HepG2 (cell line): ENCODE measurements at regions not wholly inside any gene's neighbourhood (a gene's known extent, or its start where the extent isn't known, plus 50 kb on each side); places are given as distances from the start of the nearest gene placed in this dataset.

Experiments used
- ATF1 ChIP-seq: IDR thresholded peaks from 2 replicates; pipeline ENCODE4 v1.6.1; 2016; ENCODE audit warnings: mild to moderate bottlenecking, control low read depth
- FOSL2 ChIP-seq: sonication (generic); formaldehyde crosslinking; IDR thresholded peaks from 2 replicates; pipeline ENCODE4 v1.4.0; 2020; ENCODE audit warnings: missing genetic modification reagents
- KDM1A ChIP-seq: IDR thresholded peaks from 2 replicates; pipeline ENCODE4 v1.6.1; 2016; ENCODE audit warnings: missing compliant biosample characterization
- RCOR2 ChIP-seq: IDR thresholded peaks from 2 replicates; pipeline ENCODE4 v1.6.1; 2016; ENCODE audit warnings: missing biosample characterization, missing genetic modification reagents
- SALL2 ChIP-seq: sonication (generic); formaldehyde crosslinking; IDR thresholded peaks from 2 replicates; pipeline ENCODE4 v1.8.1; 2023; ENCODE audit warnings: mild to moderate bottlenecking, missing genetic modification reagents, inconsistent platforms
- SSRP1 ChIP-seq: IDR thresholded peaks from 2 replicates; pipeline ENCODE4 v1.6.1; 2016; ENCODE audit warnings: control low read depth
- ZBTB21 ChIP-seq: sonication (generic); formaldehyde crosslinking; IDR thresholded peaks from 2 replicates; pipeline ENCODE4 v1.4.0; 2020; ENCODE audit warnings: missing genetic modification reagents
- ZFAT ChIP-seq: sonication (generic); formaldehyde crosslinking; conservative IDR thresholded peaks from 2 replicates; pipeline ENCODE4 v1.8.1; 2023; ENCODE audit warnings: missing genetic modification reagents, inconsistent platforms
- ZNF329 ChIP-seq: sonication (generic); formaldehyde crosslinking; IDR thresholded peaks from 2 replicates; pipeline ENCODE4 v1.9.0; 2021; ENCODE audit warnings: low read depth, mild to moderate bottlenecking, missing genetic modification reagents
- ZNF335 ChIP-seq: sonication (generic); formaldehyde crosslinking; IDR thresholded peaks from 2 replicates; pipeline ENCODE4 v1.4.0; 2020; ENCODE audit warnings: missing genetic modification reagents
- ZNF337 ChIP-seq: sonication (generic); formaldehyde crosslinking; IDR thresholded peaks from 2 replicates; pipeline ENCODE4 v1.5.1; 2020; ENCODE audit warnings: missing genetic modification reagents, low read depth, mild to moderate bottlenecking, borderline replicate concordance
- ZNF605 ChIP-seq: sonication (generic); formaldehyde crosslinking; IDR thresholded peaks from 2 replicates; pipeline ENCODE4 v1.8.0; 2022; ENCODE audit warnings: mild to moderate bottlenecking, missing genetic modification reagents
- ZNF850 ChIP-seq: sonication (generic); formaldehyde crosslinking; conservative IDR thresholded peaks from 2 replicates; pipeline ENCODE4 v1.9.0; 2021; ENCODE audit warnings: mild to moderate bottlenecking, missing genetic modification reagents
- TF ChIP-seq, protein P1 (sequence below), 2 experiments: fragments of 450-650 bp in 1 of 2; sonication (generic) in 1 of 2; formaldehyde crosslinking in 1 of 2; IDR thresholded peaks; 2 replicates each; pipeline versions ENCODE4 v1.6.1 to v1.8.0; 2016 to 2022; ENCODE audit warnings: antibody characterized with exemption in 1 of 2, mild to moderate bottlenecking in 1 of 2, missing genetic modification reagents in 1 of 2
- TF ChIP-seq, protein P2 (sequence below): fragments of 450-650 bp; IDR thresholded peaks from 2 replicates; pipeline ENCODE4 v1.6.1; 2017

DNA sequence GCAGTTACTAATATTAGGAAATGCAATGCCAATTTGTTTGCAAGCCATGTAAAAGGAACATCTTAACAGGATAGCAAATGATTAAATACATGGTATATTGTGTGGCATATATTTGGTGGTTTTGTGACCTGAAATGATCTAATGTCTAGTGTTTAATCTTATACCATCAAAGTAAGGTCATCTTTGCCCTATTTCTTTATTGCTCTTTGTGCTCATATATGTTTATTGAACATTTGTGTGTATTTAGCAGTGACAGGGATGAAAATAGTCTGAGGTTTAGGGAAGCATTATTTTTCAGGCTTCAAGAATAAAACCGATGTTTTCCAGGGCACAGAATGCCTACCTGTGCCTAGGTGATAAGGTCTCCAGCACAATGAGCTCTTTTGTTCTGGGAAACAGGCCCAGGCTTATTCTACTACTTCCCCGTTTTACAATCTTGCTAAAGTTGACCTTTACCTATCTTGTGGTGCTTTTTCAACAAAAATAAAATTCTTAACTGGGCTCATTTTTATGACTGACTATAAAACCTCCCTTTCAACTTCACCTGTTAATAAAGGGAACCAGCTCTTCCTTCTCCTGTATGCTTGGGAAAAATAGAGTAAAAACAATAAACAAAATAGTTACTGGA lies 105.6 kb upstream of the ANKH start (continued):
- TF ChIP-seq, protein P1, sequence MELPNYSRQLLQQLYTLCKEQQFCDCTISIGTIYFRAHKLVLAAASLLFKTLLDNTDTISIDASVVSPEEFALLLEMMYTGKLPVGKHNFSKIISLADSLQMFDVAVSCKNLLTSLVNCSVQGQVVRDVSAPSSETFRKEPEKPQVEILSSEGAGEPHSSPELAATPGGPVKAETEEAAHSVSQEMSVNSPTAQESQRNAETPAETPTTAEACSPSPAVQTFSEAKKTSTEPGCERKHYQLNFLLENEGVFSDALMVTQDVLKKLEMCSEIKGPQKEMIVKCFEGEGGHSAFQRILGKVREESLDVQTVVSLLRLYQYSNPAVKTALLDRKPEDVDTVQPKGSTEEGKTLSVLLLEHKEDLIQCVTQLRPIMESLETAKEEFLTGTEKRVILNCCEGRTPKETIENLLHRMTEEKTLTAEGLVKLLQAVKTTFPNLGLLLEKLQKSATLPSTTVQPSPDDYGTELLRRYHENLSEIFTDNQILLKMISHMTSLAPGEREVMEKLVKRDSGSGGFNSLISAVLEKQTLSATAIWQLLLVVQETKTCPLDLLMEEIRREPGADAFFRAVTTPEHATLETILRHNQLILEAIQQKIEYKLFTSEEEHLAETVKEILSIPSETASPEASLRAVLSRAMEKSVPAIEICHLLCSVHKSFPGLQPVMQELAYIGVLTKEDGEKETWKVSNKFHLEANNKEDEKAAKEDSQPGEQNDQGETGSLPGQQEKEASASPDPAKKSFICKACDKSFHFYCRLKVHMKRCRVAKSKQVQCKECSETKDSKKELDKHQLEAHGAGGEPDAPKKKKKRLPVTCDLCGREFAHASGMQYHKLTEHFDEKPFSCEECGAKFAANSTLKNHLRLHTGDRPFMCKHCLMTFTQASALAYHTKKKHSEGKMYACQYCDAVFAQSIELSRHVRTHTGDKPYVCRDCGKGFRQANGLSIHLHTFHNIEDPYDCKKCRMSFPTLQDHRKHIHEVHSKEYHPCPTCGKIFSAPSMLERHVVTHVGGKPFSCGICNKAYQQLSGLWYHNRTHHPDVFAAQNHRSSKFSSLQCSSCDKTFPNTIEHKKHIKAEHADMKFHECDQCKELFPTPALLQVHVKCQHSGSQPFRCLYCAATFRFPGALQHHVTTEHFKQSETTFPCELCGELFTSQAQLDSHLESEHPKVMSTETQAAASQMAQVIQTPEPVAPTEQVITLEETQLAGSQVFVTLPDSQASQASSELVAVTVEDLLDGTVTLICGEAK (IDR thresholded peaks at IDR 0.05) = no peak
- TF ChIP-seq, protein P1 (CRISPR knock-in tag; IDR thresholded peaks at IDR 0.05) = no peak
- TF ChIP-seq ZBTB21 (CRISPR knock-in tag) (no peak), ZNF850 (CRISPR knock-in tag) (no peak), ZNF329 (CRISPR knock-in tag) (no peak), FOSL2 (CRISPR knock-in tag) (no peak), ATF1 (CRISPR knock-in tag) (no peak), ZNF335 (CRISPR knock-in tag) (no peak), RCOR2 (CRISPR knock-in tag) (0 out of 2 replicates have a peak, but pooled peaks have one; percentile 12), KDM1A (no peak), ZFAT (no peak), ZNF605 (CRISPR knock-in tag) (no peak), SALL2 (CRISPR knock-in tag) (no peak), SSRP1 (no peak), ZNF337 (CRISPR knock-in tag) (no peak)
- TF ChIP-seq, protein P2, sequence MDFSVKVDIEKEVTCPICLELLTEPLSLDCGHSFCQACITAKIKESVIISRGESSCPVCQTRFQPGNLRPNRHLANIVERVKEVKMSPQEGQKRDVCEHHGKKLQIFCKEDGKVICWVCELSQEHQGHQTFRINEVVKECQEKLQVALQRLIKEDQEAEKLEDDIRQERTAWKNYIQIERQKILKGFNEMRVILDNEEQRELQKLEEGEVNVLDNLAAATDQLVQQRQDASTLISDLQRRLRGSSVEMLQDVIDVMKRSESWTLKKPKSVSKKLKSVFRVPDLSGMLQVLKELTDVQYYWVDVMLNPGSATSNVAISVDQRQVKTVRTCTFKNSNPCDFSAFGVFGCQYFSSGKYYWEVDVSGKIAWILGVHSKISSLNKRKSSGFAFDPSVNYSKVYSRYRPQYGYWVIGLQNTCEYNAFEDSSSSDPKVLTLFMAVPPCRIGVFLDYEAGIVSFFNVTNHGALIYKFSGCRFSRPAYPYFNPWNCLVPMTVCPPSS = no peak
- TF ChIP-seq, all 625 proteins: peak for 17
